HAP-1 (cell line): ENCODE measurements at regions not wholly inside any gene's neighbourhood (a gene's known extent, or its start where the extent isn't known, plus 50 kb on each side); places are given as distances from the start of the nearest gene placed in this dataset.
A peak's percentile ranks its signal among the peaks of the same experiment; 100 is the strongest.
"Not testable (repeated sequence)": the region's sequence is repeated elsewhere in the genome, so short reads cannot be mapped to it uniquely, and the experiment has no call there.

ENCODE experiments used
- DNase-seq, 2 experiments: peaks; one replicate each; pipeline ENCODE4 v3.0.0-alpha.2; 2016 to 2020; ENCODE audit warnings: low spot score in 2 of 2
- H3K27me3 ChIP-seq: fragments of 250-450 bp; sonication (Bioruptor Pico); 2 replicates; pipeline ENCODE4 v1.5.1; 2020; ENCODE audit warnings: low read depth, mild to moderate bottlenecking, moderate library complexity
- H3K36me3 ChIP-seq: fragments of 250-450 bp; sonication (Bioruptor Pico); replicated peaks from 2 replicates; pipeline ENCODE4 v1.5.1; 2020; ENCODE audit warnings: mild to moderate bottlenecking
- H3K4me1 ChIP-seq: fragments of 250-450 bp; sonication (Bioruptor Pico); 2 replicates; pipeline ENCODE4 v1.5.1; 2020; ENCODE audit warnings: mild to moderate bottlenecking
- H3K4me3 ChIP-seq: fragments of 250-450 bp; sonication (Bioruptor Pico); 2 replicates; pipeline ENCODE4 v1.5.1; 2020; ENCODE audit warnings: mild to moderate bottlenecking, moderate library complexity
- H3K9me3 ChIP-seq: fragments of 250-450 bp; sonication (Bioruptor Pico); 2 replicates; pipeline ENCODE4 v1.5.1; 2020; ENCODE audit warnings: mild to moderate bottlenecking, moderate library complexity
- in situ Hi-C: fragments of 300-500 bp; cut with MboI; formaldehyde crosslinking; loops from 3 replicates; pipeline ENCODE4 v1.14.3; 2020; ENCODE audit warnings: low sequenced_read_pairs, inconsistent platforms, mixed read lengths

GRCh38 chr16:82275349-82275748, 105.3 kb upstream of the MPHOSPH6 start:
- H3K36me3 ChIP-seq, in situ Hi-C loops, H3K4me3 ChIP-seq, DNase-seq, H3K9me3 ChIP-seq, H3K27me3 ChIP-seq, H3K4me1 ChIP-seq: not testable (repeated sequence)

DNA sequence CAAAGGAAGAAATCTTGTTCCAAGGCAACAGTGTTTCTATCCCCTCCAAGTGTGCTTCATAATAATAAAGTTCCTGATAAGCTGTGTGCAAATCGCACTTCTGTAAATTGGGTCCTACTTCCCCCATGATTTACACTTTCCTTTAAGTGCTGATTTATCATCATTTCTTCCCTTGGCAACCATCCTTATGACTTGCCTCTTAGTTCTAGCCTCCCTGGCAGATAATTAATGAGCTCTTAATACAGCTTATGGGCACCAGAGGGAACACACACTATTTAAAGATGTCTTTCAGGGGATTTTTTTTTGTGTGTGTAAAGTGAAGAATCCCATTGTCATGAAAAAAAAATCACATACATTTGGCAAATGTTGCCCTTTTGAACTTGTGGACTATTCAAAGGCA, 101.6 kb upstream of the MPHOSPH6 start:
- DNase-seq: no peak
- no peak overlapping the region for H3K4me3 ChIP-seq
- H3K4me1 ChIP-seq: no peaks in the 10 kb centered on the region
- no peaks in the 10 kb centered on the region for H3K27me3 ChIP-seq
- H3K9me3 ChIP-seq: no peaks in the 10 kb centered on the region
- H3K36me3 ChIP-seq: no peaks in the 10 kb centered on the region
- in situ Hi-C loops: no loop called here

GRCh38 chr16:82267675-82268074, 97.7 kb upstream of the MPHOSPH6 start:
- in situ Hi-C loops: loop anchor here (10.0 kb wide), 1 partner anchor 367 kb away; no protein-coding TSS in a partner anchor
- not testable (repeated sequence) for H3K27me3 ChIP-seq, H3K9me3 ChIP-seq, H3K36me3 ChIP-seq, H3K4me3 ChIP-seq, DNase-seq, H3K4me1 ChIP-seq

GRCh38 chr16:82265809-82266208, 95.8 kb upstream of the MPHOSPH6 start:
- Histone ChIP-seq H3K9me3 (no peaks in the 10 kb centered on the region), H3K27me3 (peaks cover 6% of the 10 kb centered on the region), H3K4me3 (no peak overlapping the region), H3K36me3 (no peaks in the 10 kb centered on the region), H3K4me1 (no peaks in the 10 kb centered on the region)
- DNase-seq: no peak
- in situ Hi-C loops: loop anchor here (10.0 kb wide), 1 partner anchor 369 kb away; no protein-coding TSS in a partner anchor

DNA sequence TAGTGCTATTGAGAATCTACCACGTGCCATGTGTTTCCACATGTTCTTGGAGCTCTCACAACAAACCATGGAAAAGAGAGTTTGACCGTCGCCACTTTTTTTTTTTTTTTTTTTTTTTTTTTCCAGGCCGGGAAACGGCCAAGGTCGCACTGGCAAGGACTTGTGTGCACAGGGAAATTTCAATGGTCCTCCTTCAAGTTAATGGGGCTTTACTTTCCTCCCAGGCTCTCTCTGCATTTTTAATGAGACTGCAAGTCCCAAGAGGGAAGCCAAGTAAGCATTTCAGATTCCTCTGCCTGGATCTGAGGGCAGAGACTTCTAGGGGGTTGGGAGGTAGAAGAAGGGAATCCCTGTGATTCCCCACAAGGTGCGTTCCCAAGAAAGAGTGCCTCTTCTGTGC, 94.7 kb upstream of the MPHOSPH6 start:
- H3K27me3 ChIP-seq: peaks cover 6% of the 10 kb centered on the region
- no peaks in the 10 kb centered on the region for H3K4me1 ChIP-seq
- DNase-seq: no peak
- in situ Hi-C loops: loop anchor here (10.0 kb wide), 1 partner anchor 370 kb away; no protein-coding TSS in a partner anchor
- no peaks in the 10 kb centered on the region for H3K36me3 ChIP-seq
- no peaks in the 10 kb centered on the region for H3K9me3 ChIP-seq
- no peak overlapping the region for H3K4me3 ChIP-seq

GRCh38 chr16:82263521-82264143, 93.6 kb upstream of the MPHOSPH6 start:
- peaks cover 6% of the 10 kb centered on the region for H3K27me3 ChIP-seq
- in situ Hi-C loops: loop anchor here (10.0 kb wide), 1 partner anchor 371 kb away; no protein-coding TSS in a partner anchor

DNA sequence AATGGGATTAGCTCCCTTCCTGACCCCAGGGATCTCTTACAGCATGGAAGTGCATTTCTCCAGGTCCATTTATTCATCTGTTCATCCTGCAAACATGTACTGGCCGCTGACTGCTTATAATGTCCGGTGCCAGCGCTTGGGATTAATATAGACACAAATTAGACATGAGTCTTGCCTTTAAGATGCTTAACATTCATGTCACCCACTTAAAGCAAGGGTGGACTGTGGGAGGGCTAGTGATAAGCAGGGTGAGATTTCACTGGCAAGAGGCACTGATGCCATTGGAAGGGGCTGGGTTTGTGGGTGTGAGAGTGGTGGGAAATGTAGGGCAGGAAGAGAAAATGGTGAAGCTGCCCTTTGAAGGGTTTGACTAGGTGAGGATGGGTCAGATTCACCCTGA, 92.2 kb upstream of the MPHOSPH6 start:
- Histone ChIP-seq H3K36me3 (no peaks in the 10 kb centered on the region), H3K4me1 (no peaks in the 10 kb centered on the region), H3K27me3 (peaks cover 6% of the 10 kb centered on the region), H3K4me3 (no peak overlapping the region), H3K9me3 (no peaks in the 10 kb centered on the region)
- in situ Hi-C loops: loop anchor here (10.0 kb wide), 1 partner anchor 373 kb away; no protein-coding TSS in a partner anchor
- DNase-seq: no peak

More at GRCh38 chr16:82263521-82264143, 93.6 kb upstream of the MPHOSPH6 start:
- DNase-seq: peak; percentile 17 to 69
- H3K4me1 ChIP-seq: no peaks in the 10 kb centered on the region
- H3K9me3 ChIP-seq: no peaks in the 10 kb centered on the region
- no peaks in the 10 kb centered on the region for H3K36me3 ChIP-seq
- H3K4me3 ChIP-seq: no peak overlapping the region

DNA sequence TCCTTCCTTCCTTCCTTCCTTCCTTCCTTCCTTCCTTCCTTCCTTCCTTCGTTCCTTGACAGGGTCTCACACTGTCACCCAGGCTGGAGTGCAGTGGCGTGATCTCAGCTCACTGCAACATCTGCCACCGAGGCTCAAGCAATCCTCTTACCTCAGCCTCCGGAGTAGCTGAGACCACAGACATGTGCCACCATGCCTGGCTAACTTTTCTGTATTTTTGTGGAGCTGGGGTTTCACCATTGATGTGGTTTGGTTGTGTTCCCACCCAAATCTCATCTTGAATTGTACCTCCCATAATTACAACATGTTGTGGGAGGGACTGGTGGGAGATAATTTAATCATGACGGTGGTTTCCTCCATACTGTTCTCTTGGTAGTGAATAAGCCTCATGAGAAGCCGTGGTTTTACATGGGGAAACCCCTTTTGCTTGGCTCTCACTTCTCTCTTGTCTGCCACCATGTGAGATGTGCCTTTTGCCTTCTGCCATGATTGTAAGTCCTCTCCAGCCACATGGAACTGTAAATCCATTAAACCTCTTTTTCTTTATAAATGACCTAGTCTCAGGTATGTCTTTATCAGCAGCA, 90.3 kb upstream of the MPHOSPH6 start:
- peaks cover 6% of the 10 kb centered on the region for H3K27me3 ChIP-seq
- no peak overlapping the region for H3K4me3 ChIP-seq
- no peaks in the 10 kb centered on the region for H3K4me1 ChIP-seq
- no peaks in the 10 kb centered on the region for H3K36me3 ChIP-seq
- no peak for DNase-seq
- no peaks in the 10 kb centered on the region for H3K9me3 ChIP-seq
- in situ Hi-C loops: loop anchor here (10.0 kb wide), 1 partner anchor 374 kb away; no protein-coding TSS in a partner anchor

- H3K27me3 ChIP-seq: peaks cover 6% of the 10 kb centered on the region
- no peaks in the 10 kb centered on the region for H3K4me1 ChIP-seq
- no peak overlapping the region for H3K4me3 ChIP-seq
- in situ Hi-C loops: loop anchor here (10.0 kb wide), 1 partner anchor 375 kb away; no protein-coding TSS in a partner anchor
- no peak for DNase-seq
- H3K9me3 ChIP-seq: no peaks in the 10 kb centered on the region
- H3K36me3 ChIP-seq: no peaks in the 10 kb centered on the region
These were observed 89.7 kb upstream of the MPHOSPH6 start for GRCh38 chr16:82259731-82260130.

DNA sequence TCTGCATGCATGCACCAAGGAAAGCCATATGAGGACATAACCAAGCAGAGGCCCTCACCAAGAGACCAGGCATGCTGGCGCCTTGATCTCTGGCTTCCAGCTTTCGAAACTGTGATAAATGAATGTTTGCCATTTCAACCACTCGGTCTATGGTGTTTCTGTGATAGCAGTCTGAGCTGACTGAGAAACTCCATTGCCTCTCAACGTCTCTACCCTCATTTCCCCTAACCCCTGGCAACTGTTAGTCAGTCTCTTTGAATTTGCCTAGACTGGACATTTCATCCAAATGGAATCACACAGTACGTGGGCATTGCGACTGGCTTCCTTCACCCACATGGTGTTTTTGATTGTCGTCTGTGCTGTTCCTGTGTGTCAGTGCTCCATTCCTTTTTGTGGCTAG, 88.0 kb upstream of the MPHOSPH6 start:
- DNase-seq: no peak
- in situ Hi-C loops: no loop called here
- Histone ChIP-seq H3K27me3 (no peaks in the 10 kb centered on the region), H3K4me1 (no peaks in the 10 kb centered on the region), H3K4me3 (no peak overlapping the region), H3K36me3 (no peaks in the 10 kb centered on the region), H3K9me3 (no peaks in the 10 kb centered on the region)

DNA sequence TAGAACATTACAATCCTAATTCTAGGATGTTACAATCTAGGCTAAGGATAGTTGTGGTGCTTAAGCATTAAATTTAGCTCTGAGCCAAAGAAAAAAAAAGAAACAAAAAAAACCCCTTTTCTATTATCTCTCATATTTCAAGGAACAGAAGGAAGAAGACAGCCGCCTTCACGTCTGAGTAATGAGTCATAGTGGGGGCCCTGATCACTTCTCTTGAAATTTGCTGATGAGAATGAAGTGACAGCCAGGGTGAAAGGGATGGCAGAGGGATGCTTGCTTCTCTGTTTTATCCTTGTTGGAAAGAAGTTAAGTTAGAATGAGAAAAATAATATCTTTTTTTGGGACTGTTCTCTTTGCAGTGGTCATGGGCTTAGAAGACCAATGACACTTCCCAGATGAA, 82.6 kb upstream of the MPHOSPH6 start:
- Histone ChIP-seq H3K4me3 (no peak overlapping the region), H3K36me3 (no peaks in the 10 kb centered on the region), H3K4me1 (no peaks in the 10 kb centered on the region), H3K27me3 (no peaks in the 10 kb centered on the region), H3K9me3 (no peaks in the 10 kb centered on the region)
- DNase-seq: no peak
- in situ Hi-C loops: no loop called here

- no peak for DNase-seq
- Histone ChIP-seq H3K9me3 (no peaks in the 10 kb centered on the region), H3K27me3 (no peaks in the 10 kb centered on the region), H3K4me3 (no peak overlapping the region), H3K36me3 (no peaks in the 10 kb centered on the region), H3K4me1 (no peaks in the 10 kb centered on the region)
- in situ Hi-C loops: loop anchor here (25.0 kb wide), 1 partner anchor 311 kb away; no protein-coding TSS in a partner anchor
These were observed 78.7 kb upstream of the MPHOSPH6 start for GRCh38 chr16:82248677-82249076.

DNA sequence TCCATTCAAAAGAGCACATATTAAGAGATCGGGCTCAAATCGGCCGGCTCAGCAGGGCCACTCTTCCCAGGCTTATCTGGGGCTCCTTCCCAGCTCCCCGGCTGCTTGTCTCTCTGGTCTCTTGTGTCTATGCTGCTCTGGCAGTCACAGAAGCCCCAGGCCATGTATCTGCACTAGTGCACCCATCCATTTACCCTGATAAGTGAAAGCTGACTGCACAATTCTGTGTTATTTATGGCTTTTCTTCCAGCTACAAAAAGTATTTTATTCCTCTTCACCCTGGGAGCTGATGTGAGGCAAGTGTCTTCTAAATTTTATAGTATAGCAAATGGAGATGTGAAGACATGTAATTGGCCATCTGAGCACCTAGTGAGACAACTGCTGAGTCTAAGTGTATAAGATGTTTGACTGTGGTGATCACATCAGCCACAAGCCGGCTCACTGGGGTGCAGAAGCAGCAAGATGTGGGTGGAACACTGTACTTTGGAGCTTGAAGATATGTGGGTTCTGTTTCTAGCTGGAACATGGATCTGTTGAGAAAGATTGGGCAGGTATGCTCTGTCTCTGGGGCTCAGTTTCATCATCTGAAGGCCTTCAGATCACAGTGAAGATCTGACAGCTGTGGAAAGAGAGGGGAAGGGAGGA, 78.1 kb upstream of the MPHOSPH6 start:
- in situ Hi-C loops: loop anchor here (25.0 kb wide), 1 partner anchor 311 kb away; no protein-coding TSS in a partner anchor
- DNase-seq: no peak
- Histone ChIP-seq H3K36me3 (no peaks in the 10 kb centered on the region), H3K4me3 (no peak overlapping the region), H3K27me3 (no peaks in the 10 kb centered on the region), H3K4me1 (no peaks in the 10 kb centered on the region), H3K9me3 (no peaks in the 10 kb centered on the region)

GRCh38 chr16:82242201-82242600, 72.2 kb upstream of the MPHOSPH6 start:
- H3K4me1 ChIP-seq: no peaks in the 10 kb centered on the region
- H3K9me3 ChIP-seq: no peaks in the 10 kb centered on the region
- no peaks in the 10 kb centered on the region for H3K27me3 ChIP-seq
- no peak for DNase-seq
- no peak overlapping the region for H3K4me3 ChIP-seq
- no peaks in the 10 kb centered on the region for H3K36me3 ChIP-seq
- in situ Hi-C loops: loop anchor here (25.0 kb wide), 1 partner anchor 305 kb away; no protein-coding TSS in a partner anchor
